MM.1S (cell line): ENCODE measurements at regions not wholly inside any gene's neighbourhood (a gene's known extent, or its start where the extent isn't known, plus 50 kb on each side); places are given as distances from the start of the nearest gene placed in this dataset.

ENCODE experiments used
- EZH2 ChIP-seq: fragments of 300-600 bp; sonication (generic); optimal IDR thresholded peaks from 2 replicates; pipeline ENCODE3; 2017; ENCODE audit warnings: low read depth, mild to moderate bottlenecking, antibody characterized with exemption, low read length, mixed read lengths
- TF ChIP-seq, protein P1 (sequence below): fragments of 300-600 bp; sonication (generic); IDR thresholded peaks from 2 replicates; pipeline ENCODE4 v1.5.1; 2016; ENCODE audit warnings: antibody characterized with exemption, low read length, mixed read lengths

DNA sequence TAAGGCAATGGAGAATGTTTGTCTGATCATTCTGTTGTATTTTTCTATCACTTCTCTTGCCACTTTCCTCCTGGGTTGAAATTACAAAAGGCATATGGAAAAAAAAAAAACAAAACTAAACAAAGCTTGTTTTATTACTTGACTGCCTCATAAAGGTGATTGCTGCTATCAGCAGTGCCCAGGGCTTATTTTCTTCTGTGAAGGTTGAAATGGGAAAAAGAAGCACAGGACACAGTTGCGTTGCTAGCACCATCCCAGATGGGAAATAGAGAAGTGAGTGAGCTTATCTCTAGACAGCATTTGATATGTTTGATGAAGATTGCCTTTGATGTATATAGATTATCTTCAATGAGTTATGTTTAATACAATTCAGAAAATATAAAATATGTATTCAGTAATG lies 633.8 kb upstream of the ZNF804A start:
- TF ChIP-seq EZH2: no peak
- TF ChIP-seq, protein P1, sequence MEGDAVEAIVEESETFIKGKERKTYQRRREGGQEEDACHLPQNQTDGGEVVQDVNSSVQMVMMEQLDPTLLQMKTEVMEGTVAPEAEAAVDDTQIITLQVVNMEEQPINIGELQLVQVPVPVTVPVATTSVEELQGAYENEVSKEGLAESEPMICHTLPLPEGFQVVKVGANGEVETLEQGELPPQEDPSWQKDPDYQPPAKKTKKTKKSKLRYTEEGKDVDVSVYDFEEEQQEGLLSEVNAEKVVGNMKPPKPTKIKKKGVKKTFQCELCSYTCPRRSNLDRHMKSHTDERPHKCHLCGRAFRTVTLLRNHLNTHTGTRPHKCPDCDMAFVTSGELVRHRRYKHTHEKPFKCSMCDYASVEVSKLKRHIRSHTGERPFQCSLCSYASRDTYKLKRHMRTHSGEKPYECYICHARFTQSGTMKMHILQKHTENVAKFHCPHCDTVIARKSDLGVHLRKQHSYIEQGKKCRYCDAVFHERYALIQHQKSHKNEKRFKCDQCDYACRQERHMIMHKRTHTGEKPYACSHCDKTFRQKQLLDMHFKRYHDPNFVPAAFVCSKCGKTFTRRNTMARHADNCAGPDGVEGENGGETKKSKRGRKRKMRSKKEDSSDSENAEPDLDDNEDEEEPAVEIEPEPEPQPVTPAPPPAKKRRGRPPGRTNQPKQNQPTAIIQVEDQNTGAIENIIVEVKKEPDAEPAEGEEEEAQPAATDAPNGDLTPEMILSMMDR: no peak
